Activated CD8-positive, alpha-beta T cell treated with anti-CD3 and anti-CD28 coated beads for 36 hours (primary cell): ENCODE measurements at regions not wholly inside any gene's neighbourhood (a gene's known extent, or its start where the extent isn't known, plus 50 kb on each side); places are given as distances from the start of the nearest gene placed in this dataset.

Experiments used
- ATAC-seq: fragments of 200-7000 bp; cut with Tn5 transposase; one replicate; pipeline ENCODE4 v1.10.0; 2021; ENCODE audit warnings: mild to moderate bottlenecking, moderate library complexity
- CTCF ChIA-PET: fragments of 350-600 bp; sonication (Branson Sonifier 250); formaldehyde crosslinking; loops from one replicate; lab custom pipeline; 2021; ENCODE audit warnings: antibody characterized with exemption; lab: Charles Lee
- POLR2A ChIA-PET: fragments of 350-600 bp; sonication (Branson Sonifier 250); formaldehyde crosslinking; loops from one replicate; lab custom pipeline; 2021; ENCODE audit warnings: antibody characterized with exemption; lab: Charles Lee
- DNase-seq: peaks from one replicate; pipeline ENCODE4 v3.0.0-alpha.2; 2020
- H3K27ac Mint-ChIP-seq: one replicate; pipeline ENCODE4 v1.8.0; 2021; ENCODE audit warnings: mild to moderate bottlenecking, mixed read lengths
- H3K27me3 Mint-ChIP-seq: one replicate; pipeline ENCODE4 v1.8.0; 2021; ENCODE audit warnings: mixed read lengths
- H3K36me3 Mint-ChIP-seq: one replicate; pipeline ENCODE4 v1.8.0; 2021; ENCODE audit warnings: low read depth, mixed read lengths
- H3K4me1 Mint-ChIP-seq: one replicate; pipeline ENCODE4 v1.8.0; 2021; ENCODE audit warnings: low read depth, mixed read lengths
- H3K4me3 Mint-ChIP-seq: one replicate; pipeline ENCODE4 v1.8.0; 2021; ENCODE audit warnings: mild to moderate bottlenecking, moderate library complexity, mixed read lengths
- H3K9me3 Mint-ChIP-seq: one replicate; pipeline ENCODE4 v1.8.0; 2021; ENCODE audit warnings: mixed read lengths
- intact Hi-C: fragments of 100-400 bp; cut with micrococcal nuclease; formaldehyde crosslinking; loops from one replicate; pipeline ENCODE4 v1.10.0; 2022
- TF ChIP-seq, protein P1 (sequence below): fragments of 200-600 bp; IDR thresholded peaks from one replicate; pipeline ENCODE4 v1.8.0; 2022; ENCODE audit warnings: antibody characterized with exemption, mild to moderate bottlenecking

DNA sequence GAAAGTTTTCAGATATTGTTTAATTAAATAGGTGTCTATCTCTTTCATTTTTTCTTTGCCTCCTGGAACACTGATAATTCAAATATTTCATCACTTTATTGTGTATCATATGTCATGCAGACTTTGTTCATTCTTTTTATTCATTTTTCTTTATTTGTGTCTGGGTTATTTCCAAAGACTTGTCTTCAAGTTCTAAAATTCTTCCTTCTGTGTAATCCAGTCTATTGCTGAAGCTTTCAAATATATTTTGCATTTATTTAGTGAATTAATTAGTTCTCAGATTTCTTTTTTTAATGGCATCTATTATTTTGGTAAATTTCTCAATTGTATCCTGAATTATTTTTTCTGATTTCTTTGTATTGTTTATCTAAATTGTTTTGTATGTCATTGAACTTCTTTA lies 70.1 kb downstream of the ZNF330 start:
- H3K4me1 Mint-ChIP-seq = no peaks in the 10 kb centered on the region
- ATAC-seq (no peak), DNase-seq (no peak)
- POLR2A ChIA-PET = no interaction called here
- H3K4me3 Mint-ChIP-seq = no peak overlapping the region
- intact Hi-C loops = no loop called here
- no peak overlapping the region for H3K27ac Mint-ChIP-seq
- H3K27me3 Mint-ChIP-seq = peaks cover 14% of the 10 kb centered on the region
- peaks cover 4% of the 10 kb centered on the region for H3K36me3 Mint-ChIP-seq
- peaks cover 14% of the 10 kb centered on the region for H3K9me3 Mint-ChIP-seq
- CTCF ChIA-PET = no interaction called here
- TF ChIP-seq, protein P1, sequence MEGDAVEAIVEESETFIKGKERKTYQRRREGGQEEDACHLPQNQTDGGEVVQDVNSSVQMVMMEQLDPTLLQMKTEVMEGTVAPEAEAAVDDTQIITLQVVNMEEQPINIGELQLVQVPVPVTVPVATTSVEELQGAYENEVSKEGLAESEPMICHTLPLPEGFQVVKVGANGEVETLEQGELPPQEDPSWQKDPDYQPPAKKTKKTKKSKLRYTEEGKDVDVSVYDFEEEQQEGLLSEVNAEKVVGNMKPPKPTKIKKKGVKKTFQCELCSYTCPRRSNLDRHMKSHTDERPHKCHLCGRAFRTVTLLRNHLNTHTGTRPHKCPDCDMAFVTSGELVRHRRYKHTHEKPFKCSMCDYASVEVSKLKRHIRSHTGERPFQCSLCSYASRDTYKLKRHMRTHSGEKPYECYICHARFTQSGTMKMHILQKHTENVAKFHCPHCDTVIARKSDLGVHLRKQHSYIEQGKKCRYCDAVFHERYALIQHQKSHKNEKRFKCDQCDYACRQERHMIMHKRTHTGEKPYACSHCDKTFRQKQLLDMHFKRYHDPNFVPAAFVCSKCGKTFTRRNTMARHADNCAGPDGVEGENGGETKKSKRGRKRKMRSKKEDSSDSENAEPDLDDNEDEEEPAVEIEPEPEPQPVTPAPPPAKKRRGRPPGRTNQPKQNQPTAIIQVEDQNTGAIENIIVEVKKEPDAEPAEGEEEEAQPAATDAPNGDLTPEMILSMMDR = no peak

DNA sequence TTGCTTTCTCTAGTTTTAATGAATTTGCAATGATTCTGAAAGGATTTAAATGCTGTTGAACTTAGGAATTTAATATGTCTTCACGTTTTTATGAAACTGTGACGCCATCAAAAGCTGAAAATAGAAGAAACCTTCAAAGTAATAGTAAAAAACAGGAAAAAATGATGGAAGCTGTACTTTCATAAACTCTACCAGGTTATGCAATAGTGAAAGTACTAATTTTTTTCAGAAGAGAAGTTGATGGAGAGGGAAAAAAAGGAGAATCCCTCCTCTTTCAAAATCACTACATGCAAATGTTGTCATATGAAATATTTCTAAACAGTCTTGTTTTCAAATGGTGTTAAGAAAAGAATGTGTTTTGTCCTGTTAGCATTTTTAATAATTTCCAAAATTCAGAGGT lies 73.6 kb downstream of the ZNF330 start:
- no peak for ATAC-seq
- CTCF ChIA-PET = no interaction called here

DNA sequence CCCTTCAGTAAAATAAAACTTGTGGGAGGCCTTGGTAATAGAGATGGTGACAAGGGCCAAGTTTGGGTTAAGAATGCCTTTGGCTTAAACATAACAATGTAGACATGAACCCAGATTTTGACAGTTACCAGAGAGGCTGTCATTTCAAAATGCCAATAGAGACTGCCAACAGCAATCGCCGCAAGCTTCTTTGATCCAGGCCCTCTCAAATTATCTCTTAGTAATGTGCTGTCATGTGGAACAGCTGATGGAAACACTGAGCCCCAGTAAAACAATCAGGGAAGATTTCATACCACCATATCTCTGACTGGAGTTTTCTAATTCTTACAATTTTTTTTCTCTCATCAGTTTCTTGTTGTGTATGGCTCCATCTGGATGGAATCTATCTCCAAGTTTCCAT lies 80.5 kb downstream of the ZNF330 start:
- DNase-seq = no peak
- no peak overlapping the region for H3K27ac Mint-ChIP-seq
- POLR2A ChIA-PET = no interaction called here
- H3K9me3 Mint-ChIP-seq = no peaks in the 10 kb centered on the region
- H3K27me3 Mint-ChIP-seq = peaks cover 2% of the 10 kb centered on the region
- no peak overlapping the region for H3K4me3 Mint-ChIP-seq
- intact Hi-C loops = no loop called here
- H3K4me1 Mint-ChIP-seq = no peaks in the 10 kb centered on the region
- no peaks in the 10 kb centered on the region for H3K36me3 Mint-ChIP-seq
- no peak for ATAC-seq
- CTCF ChIA-PET = interaction anchor here (0.8 kb wide), 1 partner anchor 16 kb away, joined by 3 read pairs; no protein-coding TSS in a partner anchor
- TF ChIP-seq, protein P1 = no peak

More for the DNA sequence above, 73.6 kb downstream of the ZNF330 start:
- POLR2A ChIA-PET = no interaction called here
- intact Hi-C loops = no loop called here
- no peak for DNase-seq
- TF ChIP-seq, protein P1 = no peak
- Mint-ChIP-seq H3K4me3 (no peak overlapping the region), H3K4me1 (no peaks in the 10 kb centered on the region), H3K27me3 (peaks cover 11% of the 10 kb centered on the region), H3K9me3 (peaks cover 14% of the 10 kb centered on the region), H3K36me3 (peaks cover 4% of the 10 kb centered on the region), H3K27ac (no peak overlapping the region)

DNA sequence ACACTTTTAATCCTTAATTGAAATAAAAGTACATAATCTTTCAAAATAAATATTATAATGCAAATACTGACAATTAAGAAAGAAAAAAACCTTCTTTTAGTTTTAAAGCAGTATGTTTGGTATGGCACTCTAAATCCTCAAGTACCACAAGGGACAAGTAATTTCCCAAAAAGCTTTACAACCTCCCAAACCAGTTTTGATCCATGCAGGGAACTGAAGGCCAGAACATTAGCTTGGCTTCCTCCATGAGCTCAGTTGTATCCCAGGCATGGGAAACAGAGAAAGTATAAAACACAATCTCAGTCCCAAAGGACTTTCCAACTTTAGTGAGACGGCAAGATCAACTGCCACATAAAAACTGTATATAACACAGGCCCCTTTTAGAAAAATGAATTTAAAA lies 82.2 kb downstream of the ZNF330 start:
- H3K27me3 Mint-ChIP-seq = peaks cover 4% of the 10 kb centered on the region
- ChIA-PET CTCF (no interaction called here), POLR2A (no interaction called here)
- H3K4me1 Mint-ChIP-seq = peaks cover 3% of the 10 kb centered on the region
- intact Hi-C loops = no loop called here
- H3K9me3 Mint-ChIP-seq = no peaks in the 10 kb centered on the region
- H3K27ac Mint-ChIP-seq = no peak overlapping the region
- DNase-seq (no peak), ATAC-seq (no peak)
- no peaks in the 10 kb centered on the region for H3K36me3 Mint-ChIP-seq
- H3K4me3 Mint-ChIP-seq = no peak overlapping the region
- TF ChIP-seq, protein P1 = no peak

DNA sequence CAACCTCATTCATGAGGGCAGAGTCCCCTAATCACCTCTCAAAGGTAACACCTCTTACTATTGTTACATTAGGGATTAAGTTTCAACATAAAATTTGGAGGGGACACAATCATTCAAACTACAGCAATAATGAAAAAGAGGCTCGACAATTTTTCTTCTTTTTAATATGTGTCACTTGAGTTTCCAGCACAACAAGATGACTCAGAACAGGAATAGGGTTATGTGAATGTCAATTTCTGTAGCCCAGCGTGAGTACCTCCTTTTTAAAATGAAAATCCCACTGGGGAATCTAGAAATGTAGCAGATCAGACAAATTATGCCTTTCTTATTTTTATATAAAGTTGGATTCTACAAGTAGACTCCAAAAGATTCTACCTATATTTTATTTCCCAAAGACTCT lies 83.7 kb downstream of the ZNF330 start:
- intact Hi-C loops = no loop called here
- H3K27me3 Mint-ChIP-seq = peaks cover 4% of the 10 kb centered on the region

More for the DNA sequence above, 83.7 kb downstream of the ZNF330 start:
- ChIA-PET POLR2A (no interaction called here), CTCF (interaction anchor here (0.6 kb wide), 1 partner anchor 157 kb away, joined by 3 read pairs; no protein-coding TSS in a partner anchor)
- TF ChIP-seq, protein P1 = no peak
- H3K9me3 Mint-ChIP-seq = no peaks in the 10 kb centered on the region
- no peak overlapping the region for H3K4me3 Mint-ChIP-seq
- H3K27ac Mint-ChIP-seq = no peak overlapping the region
- DNase-seq (no peak), ATAC-seq (no peak)
- peaks cover 3% of the 10 kb centered on the region for H3K4me1 Mint-ChIP-seq
- no peaks in the 10 kb centered on the region for H3K36me3 Mint-ChIP-seq
